DMS114 treated with DMSO at 0.1 percent for 48 hours (cell line): ENCODE measurements at regions not wholly inside any gene's neighbourhood (a gene's known extent, or its start where the extent isn't known, plus 50 kb on each side); places are given as distances from the start of the nearest gene placed in this dataset.

Experiments used
- DNase-seq: peaks from one replicate; lab custom pipeline; 2025; ENCODE audit not compliant: unreplicated experiment; lab: John Stamatoyannopoulos, UW

DNA sequence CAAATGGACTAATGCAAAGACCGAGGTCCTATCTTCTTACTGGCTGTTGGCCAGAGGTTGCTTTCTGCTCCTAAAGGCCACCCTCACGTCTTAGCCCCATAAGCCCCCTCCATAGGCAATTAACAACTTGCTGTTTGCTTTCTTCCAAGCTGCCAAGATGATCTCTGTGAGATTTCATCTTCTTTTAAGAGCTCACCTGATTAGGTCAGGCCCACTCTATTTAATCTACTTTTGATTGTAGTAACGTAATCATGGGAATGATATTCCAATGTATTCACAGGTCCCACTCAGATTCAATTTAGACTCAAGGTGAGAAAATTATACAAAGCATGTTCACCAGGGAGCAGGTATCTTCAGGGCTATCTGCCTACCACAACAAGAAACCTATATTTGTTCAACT, 84.4 kb upstream of the RAD23B start:
- DNase-seq, result no peak

DNA sequence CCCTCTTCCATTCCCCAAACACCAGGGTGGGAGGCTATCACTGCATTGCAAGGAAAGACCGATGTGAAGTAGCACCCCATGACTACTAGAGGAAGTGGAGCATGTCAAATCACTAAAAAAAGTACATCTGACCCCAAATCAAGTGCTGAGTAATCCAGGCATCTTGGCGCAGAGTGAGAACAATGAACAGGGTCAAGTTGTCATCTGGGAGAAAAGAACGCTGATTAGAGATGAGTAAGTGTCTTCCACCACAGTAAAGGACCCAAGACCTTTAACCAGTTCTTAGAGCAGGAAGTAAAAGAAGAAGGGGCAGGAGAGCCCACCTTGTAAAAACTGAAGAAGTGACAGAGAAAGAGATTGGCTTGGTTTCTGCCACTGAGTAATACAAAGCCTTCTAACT, 75.0 kb upstream of the RAD23B start:
- DNase-seq, result no peak

DNA sequence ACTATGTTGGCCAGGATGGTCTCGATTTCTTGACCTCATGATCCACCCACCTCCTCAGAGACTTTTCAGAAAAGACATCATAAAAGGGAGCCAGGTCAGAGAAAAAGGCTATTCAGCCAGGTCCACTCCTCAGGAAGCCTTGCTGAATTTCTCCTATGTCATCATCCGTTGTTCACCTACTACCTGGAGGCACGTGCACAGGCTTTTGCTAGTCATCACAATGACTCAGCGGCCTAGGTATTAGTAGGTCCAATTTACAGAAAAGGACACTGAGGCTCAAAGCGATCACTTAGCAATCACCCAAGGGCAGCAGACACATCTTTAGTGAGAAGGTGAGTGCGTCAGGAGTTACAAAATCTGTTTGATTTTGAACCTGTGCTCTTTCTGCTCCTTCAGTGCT, 72.3 kb upstream of the RAD23B start:
- DNase-seq, result no peak

DNA sequence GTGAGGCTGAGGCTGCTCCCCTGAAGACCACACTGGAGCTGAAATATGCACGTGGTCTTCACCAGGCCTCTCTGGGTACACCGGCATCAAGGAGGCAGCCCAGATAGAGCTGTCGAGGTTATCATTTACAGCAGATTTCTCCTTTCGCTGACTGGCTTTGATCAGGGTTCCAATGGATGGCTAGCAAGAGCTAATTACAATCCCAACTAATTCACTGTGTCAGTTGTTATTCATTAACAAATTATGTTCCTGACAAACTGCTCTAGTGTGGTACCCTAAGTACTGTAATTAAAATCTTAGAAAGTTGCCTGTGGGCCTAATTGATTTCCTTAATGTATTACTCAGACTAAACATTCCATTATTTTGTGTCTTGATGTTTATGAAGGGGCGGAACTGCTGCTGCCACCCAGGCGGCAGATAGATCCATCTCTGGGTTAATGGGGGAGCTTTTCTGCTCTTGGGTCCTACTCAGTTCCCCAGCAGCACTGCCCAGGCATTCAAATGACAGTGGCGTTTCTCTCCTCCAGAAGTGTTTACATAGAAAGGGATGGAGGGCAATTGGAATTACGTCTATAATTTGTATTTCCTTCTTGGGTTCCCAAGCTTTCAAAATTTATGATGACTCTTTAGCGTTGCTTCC, 71.7 kb upstream of the RAD23B start:
- no peak for DNase-seq

DNA sequence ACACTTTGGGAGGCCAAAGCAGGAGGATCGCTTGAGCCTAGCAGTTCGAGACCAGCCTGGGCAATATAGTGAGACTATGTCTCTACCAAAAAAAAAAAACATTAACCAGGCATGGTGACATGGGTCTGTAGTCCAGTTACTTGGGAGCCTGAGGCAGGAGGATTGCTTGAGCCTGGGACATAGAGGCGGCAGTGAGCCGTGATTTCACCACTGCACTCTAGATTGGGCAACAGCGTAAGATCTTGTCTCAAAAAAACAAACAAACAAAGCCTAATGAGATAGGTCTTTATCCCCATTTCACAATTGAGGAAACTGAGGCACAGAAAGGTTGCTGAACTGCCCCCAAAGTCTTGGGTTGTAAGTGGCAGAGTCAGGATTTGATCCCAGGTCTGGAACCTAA, 70.5 kb upstream of the RAD23B start:
- no peak for DNase-seq

DNA sequence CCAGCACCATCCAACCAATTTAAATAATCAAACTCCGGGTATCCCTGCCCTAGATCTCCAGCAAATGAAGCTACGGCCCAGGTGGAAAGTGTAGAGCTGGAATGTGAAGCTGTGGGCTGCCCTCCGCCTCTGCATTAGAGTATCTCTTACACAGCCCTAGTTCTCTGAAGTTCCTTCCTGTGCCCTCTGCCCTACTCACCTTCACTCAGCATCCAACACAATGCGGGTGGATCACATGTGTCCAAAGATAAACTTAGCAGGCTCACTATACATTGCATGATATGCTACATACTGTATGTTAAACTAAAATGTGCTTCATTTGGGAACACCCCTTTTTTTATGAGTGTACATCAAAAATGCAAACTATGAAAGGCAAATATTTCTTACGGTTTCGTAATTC, 70.0 kb upstream of the RAD23B start:
- DNase-seq, result no peak

DNA sequence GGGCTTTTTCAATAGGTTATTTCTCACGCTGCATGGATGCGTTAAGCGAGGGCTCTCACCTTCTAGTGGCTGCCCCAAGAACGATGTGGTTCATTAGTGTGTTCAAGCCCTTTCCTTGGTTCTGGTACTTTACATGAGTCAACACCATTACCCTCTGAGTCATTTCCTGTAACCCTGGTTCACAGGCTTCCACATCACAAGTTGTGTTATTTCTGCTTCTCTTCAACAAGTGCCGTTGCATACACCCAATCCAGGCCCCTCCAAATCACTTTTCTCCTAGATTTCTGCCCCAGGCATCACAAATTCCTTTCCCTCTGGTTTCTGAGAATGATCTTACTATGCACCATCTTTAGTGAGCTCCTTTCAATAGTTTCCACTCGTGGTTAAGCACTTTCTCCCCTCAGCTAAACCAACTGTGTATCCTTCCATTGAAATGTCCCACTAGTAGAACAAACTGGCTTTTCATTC, 69.5 kb upstream of the RAD23B start:
- no peak for DNase-seq

DNA sequence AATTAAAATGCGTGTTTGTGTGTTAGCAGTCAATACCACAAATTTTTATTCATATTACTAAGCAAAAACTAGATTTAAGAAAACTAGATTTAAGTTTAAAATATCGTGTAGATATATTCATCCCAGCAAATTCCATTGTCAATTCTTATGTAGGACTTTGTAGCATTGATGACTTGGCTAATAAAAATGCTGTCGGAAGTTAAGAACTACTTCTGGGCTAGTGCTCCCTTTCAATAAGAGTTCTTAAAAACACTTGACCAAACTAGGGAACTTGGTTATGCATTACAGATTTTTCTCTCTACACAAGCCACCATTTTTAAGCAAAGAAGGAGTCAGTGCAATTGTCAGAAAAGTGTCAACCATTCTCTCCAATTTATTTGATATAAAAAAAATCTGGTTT, 68.7 kb upstream of the RAD23B start:
- no peak for DNase-seq

DNA sequence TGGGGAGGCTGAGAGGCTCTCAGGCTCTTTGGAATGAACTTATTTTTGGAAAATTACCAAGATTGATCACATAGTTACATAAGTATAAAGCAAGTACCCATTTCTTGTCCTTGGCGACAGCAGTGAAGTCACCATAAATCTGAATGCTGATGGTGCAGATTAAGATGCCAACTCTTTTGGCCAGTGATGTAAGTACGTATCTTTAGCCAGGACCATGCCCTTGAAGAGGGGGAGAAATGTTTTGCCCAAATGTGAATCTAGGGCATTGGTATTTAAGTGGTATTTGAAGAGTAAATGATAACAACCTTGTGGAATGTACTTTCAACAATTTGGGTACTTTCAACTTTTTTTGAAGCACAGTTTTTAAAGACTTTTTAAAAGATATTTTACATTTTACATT, 68.2 kb upstream of the RAD23B start:
- DNase-seq, result no peak

DNA sequence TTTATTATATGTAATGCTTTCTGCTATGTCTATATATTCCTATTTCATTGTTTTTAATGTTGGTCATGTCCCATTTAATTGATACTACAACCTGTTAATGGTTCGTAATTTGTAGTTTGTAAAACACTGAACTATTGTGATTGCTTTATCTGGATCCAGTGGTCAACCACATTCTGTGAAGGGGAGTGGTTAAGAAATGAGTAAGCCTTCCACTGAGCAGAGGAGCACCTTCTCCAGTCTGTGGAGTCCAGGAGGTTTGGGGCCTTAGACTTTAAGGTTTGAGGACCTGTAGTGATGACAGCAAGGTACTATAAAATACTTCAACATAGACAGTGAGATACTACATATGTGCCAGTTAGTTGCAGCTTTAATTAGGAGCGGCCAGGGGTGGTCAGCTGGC, 67.7 kb upstream of the RAD23B start:
- no peak for DNase-seq

DNA sequence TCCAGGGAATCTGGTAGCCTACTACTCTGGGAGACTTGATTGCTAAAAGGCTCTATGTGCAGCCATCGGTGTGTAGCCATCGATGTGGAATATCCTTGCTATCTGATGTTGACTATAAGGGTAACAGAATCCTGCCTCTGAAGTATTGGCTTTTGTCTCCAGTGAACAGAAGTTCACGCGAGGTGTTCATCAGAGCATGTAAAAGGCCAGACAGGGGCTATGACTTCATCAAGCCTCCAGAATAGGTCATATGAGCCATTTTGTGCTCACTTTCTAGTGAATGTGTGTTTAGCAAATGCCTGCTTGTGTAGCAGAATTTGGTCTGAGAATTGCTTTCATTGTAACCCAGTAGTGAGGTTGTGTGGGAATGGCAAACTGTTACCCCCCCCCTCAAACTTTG, 66.8 kb upstream of the RAD23B start:
- DNase-seq, result no peak

DNA sequence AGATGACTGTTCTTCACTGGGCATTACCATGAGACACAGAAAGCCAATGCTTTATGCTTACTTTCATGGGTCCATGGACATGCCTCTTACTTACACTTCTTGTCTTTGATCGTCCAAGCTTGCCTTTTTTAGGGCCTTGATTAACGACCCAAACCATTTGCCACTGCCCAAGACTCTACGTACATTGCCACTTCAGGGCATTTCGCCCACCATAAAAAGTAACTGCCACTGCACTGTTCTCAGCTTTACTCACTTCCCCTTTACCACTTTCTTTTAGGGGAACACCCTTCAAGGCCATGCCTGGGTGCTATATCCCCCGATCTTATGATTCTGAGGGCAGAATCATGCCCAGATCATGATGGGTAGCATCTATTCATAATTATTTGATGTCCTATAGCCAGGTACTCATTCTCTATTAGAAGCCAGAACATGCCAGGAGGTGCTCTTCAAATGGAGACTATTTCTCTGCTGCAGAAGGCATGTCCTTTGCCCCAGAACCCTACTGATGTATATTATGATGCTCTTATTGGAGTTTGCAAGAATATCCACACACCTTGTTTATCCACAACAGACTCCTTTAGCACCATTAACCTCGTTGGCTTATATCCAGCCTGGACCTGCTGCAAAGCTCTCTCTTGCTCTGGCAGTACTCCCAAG, 64.1 kb upstream of the RAD23B start:
- DNase-seq, result no peak

DNA sequence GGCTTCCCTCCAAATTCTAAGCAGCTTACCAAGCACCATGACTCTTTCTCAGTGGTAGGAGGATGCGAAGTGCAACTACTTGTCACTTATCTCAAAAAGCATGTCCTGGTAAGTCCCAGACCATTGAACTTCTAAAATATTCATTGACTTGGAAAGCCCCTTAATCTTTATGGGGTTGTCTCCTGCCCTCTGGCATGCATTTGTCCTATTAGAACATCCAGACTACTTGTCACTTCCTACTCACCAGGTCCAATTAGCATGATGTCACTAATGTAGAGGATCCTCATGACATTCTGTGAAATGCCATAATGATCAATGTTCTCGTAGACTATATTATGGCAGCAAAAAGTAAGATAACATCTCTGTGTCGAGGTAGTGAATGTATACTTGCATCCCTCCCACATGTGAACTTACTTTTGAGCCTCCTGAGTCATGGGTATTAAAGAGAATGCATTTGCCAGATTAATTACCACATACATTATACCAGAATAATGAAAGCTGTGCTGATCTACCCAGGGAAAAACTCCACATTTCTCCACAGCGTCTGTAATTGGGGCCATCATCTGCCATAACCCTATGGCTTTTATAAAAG, 63.5 kb upstream of the RAD23B start:
- no peak for DNase-seq

DNA sequence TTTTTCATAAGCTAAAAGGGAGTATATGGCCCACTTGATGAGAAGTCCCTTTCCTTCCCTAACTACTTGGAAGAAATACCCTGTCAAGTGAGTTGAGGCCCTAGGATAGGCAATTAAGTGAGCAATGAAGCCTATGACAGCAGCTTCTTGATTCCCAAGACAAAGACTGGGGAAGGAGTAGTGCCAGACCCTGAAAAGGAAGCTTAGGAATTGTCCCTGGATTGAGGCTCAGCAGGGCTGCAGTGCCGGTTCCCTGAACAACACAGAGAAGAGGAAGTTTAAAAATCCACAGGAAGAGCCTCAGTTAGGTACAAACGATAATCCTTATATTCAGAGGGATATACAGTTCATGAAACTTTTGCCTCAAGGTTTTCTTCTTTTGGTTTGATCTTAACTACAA, 61.8 kb upstream of the RAD23B start:
- DNase-seq, result no peak

DNA sequence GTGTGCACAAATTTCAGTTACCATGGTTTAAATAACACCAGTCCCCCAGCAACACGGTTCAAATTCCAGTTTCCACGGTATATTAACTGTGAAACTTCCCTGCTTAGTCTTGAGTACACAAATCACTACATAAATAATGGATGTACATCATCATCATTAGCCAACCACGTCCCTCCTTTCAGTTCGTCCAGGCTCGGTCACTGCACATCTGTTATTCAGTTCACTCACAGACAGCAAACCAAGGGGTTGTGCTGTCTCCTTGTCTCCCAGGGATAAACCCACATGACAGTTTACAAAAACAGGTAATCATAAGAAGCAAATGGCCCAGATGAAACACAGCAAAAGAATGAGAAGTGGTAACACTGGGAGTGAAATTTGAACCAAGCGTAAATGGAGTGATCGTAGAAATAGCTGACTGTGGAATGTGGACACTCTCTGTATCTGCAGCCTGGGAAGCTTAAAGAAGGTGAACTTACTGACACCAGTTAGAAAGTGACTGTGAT, 61.0 kb upstream of the RAD23B start:
- no peak for DNase-seq

DNA sequence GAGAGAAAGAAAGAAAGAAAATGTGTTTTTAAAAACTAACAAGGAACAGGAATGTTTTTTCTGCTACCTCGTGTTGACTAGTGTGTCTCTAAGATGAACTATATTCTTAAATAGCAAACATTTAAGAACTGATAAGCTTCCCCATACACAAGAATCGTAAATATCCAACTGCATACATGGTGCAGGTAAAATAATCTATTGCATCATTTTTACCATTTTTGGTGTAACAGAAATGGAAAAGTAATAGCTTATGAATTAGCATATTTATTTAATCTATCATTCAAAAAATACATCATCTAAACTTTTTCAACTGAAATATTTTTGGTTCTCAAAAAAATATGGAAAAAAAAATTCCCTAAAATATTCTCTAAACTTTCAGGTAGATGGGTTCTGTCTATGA, 59.7 kb upstream of the RAD23B start:
- DNase-seq, result no peak

DNA sequence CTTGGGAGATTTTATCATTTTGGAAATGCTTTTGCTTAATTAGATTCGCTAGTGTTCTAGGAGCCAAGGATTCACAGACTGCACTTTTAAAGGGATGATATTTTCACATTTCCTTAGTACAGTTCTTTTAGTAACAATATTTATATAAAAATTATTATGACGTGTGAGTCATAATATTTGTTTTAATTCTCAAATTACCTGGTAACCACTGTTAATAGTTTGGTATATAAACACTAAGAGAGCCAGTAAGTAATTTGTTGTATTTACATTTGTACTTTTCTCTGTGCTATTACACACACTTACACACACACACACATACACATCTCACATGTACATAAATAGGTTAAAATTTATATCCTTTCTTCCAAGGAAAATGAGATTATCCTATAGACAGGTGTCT, 58.8 kb upstream of the RAD23B start:
- DNase-seq, result no peak

DNA sequence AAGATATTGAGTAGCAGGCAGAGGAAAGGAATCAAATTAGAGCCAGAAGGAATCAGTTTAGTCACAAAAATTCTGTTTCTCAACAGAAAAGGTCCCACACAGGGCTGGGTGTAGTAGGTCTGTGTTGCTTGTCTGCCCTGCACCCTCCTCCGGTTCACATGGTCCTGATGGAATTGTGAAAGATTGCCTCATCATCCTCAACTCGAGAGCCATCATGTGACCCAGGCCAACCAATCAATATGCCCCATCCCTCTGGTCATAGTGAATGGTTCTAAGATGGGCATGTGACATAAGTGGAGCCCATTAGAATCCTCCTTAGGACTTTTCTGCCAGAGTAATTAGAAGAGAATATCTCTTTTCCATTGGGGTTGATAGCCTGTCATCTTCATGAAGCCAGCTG, 56.7 kb upstream of the RAD23B start:
- no peak for DNase-seq

DNA sequence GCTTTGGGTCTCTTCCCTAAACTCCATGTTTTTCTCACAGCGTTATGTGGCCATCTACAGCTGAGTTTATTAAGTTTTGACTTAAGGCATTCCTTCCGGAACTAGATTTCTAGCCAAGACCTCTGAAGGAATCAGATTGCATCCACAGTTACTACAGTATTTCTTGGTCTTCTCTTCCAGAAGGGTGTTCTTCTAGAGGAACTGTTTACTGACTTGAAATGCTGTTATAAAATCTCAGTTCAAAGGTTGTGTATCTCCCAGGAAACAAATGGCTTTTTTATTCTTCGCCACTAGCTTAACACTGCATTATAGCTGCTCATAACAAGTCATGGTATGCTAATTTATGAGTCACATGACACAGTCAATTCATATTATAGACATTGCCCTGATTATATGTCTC, 55.3 kb upstream of the RAD23B start:
- DNase-seq, result no peak

DNA sequence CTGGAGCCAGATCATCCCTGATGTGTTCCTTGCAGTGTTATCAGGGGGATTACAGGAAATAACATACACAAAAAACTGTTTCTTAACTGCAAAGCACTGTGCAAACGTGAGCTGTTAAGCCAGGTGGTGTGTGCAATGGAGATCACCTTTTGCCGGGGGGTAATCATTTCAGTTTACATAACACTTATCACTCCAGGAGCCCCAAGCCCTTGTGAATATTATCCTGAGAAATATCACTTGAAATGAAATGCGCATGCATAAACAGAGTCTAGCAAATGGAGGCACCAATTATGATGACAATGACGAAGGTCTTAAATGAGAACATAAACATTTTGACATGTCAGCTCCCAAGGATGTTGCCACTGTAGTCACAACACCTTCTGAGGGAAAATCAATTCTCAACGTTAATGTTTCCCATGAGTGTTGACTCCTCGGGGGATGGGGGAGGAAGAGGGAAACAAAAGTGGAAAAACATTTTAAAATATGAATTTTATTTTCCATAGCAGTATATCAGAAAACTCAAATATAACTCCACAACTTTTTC, 54.5 kb upstream of the RAD23B start:
- no peak for DNase-seq

DNA sequence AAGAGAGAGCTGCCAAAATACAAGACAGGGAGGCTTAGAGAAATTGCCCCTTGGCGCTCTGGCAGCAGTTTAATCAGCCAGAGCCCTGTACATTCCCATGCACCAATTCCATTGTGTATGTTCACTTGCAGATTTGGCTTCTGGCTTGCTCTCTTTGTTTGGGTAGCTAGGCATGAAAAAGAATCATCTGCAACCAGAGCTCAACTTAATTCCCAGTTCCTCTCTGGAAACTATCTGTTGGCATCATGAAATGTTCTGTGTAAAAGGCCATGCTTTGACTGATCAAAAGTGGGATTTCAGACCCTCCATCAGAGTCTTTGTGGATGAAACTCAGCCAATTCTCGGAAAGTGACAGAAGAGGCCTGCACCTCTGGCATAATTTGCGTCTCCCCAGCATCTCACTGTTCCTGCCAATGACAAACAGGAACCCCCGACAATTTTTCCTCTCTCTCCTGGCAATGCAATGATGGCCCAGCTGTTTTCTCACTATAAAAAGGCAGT, 53.8 kb upstream of the RAD23B start:
- DNase-seq, result no peak
